Uterus (tissue), 2 donors: ENCODE measurements at regions not wholly inside any gene's neighbourhood (a gene's known extent, or its start where the extent isn't known, plus 50 kb on each side); places are given as distances from the start of the nearest gene placed in this dataset.

ENCODE experiments used
- POLR2A ChIP-seq, 2 donors: fragments of 450-650 bp; IDR thresholded peaks; one replicate each; pipeline ENCODE4 v1.6.1; 2016; ENCODE audit warnings: antibody characterized with exemption in 2 of 2, mild to moderate bottlenecking in 1 of 2, moderate library complexity in 1 of 2
- TF ChIP-seq, protein P1 (sequence below), 4 experiments: fragments of 200-600 bp in 2 of 4; fragments of 450-650 bp in 2 of 4; sonication (generic) in 2 of 4; IDR thresholded peaks; one replicate each; pipeline ENCODE4 v1.5.1; 2016 to 2019; ENCODE audit warnings: antibody characterized with exemption in 4 of 4, mild to moderate bottlenecking in 2 of 4, moderate library complexity in 1 of 4

DNA sequence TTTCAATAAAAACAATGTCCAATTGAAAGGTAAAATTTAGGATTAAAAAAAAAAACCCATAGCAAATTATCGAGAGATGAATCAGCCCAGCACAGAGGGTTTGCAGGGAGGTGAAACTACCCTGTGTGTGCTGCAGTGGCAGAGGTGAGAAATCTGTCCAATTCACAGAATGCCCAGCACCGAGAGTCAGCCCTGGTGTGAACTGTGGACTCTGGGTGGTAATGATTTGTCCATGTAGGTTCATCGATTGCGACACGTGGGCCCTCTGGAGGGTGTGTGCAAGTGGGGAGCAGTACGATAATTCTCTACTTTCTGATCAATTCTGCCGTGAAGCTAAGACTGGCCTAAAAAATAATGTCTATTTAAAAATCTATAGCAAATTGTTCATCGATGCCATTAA lies 94.5 kb upstream of the PFKP start:
- TF ChIP-seq, protein P1, sequence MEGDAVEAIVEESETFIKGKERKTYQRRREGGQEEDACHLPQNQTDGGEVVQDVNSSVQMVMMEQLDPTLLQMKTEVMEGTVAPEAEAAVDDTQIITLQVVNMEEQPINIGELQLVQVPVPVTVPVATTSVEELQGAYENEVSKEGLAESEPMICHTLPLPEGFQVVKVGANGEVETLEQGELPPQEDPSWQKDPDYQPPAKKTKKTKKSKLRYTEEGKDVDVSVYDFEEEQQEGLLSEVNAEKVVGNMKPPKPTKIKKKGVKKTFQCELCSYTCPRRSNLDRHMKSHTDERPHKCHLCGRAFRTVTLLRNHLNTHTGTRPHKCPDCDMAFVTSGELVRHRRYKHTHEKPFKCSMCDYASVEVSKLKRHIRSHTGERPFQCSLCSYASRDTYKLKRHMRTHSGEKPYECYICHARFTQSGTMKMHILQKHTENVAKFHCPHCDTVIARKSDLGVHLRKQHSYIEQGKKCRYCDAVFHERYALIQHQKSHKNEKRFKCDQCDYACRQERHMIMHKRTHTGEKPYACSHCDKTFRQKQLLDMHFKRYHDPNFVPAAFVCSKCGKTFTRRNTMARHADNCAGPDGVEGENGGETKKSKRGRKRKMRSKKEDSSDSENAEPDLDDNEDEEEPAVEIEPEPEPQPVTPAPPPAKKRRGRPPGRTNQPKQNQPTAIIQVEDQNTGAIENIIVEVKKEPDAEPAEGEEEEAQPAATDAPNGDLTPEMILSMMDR (IDR thresholded peaks at IDR 0.05), result no peak
- TF ChIP-seq POLR2A (IDR thresholded peaks at IDR 0.05), result no peak
